Endothelial cell (in vitro differentiated cells): ENCODE measurements at regions not wholly inside any gene's neighbourhood (a gene's known extent, or its start where the extent isn't known, plus 50 kb on each side); places are given as distances from the start of the nearest gene placed in this dataset.

ENCODE experiments used
- DNase-seq: peaks from one replicate; pipeline ENCODE4 v3.0.0; 2021; ENCODE audit warnings: low spot score
- H3K27ac Mint-ChIP-seq: one replicate; pipeline ENCODE4 v1.8.0; 2021; ENCODE audit warnings: mixed read lengths, inconsistent platforms; ENCODE audit not compliant: unreplicated experiment
- H3K27me3 Mint-ChIP-seq: one replicate; pipeline ENCODE4 v1.8.0; 2021; ENCODE audit warnings: mild to moderate bottlenecking, moderate library complexity, mixed read lengths, inconsistent platforms; ENCODE audit not compliant: unreplicated experiment
- H3K36me3 Mint-ChIP-seq: one replicate; pipeline ENCODE4 v1.8.0; 2021; ENCODE audit warnings: mild to moderate bottlenecking, low read depth, mixed read lengths, inconsistent platforms; ENCODE audit not compliant: unreplicated experiment
- H3K4me1 Mint-ChIP-seq: one replicate; pipeline ENCODE4 v1.8.0; 2021; ENCODE audit warnings: mild to moderate bottlenecking, mixed read lengths, inconsistent platforms; ENCODE audit not compliant: unreplicated experiment
- H3K4me3 Mint-ChIP-seq: one replicate; pipeline ENCODE4 v1.8.0; 2021; ENCODE audit warnings: mild to moderate bottlenecking, mixed read lengths, inconsistent platforms; ENCODE audit not compliant: unreplicated experiment
- H3K9me3 Mint-ChIP-seq: one replicate; pipeline ENCODE4 v1.8.0; 2021; ENCODE audit warnings: mixed read lengths, inconsistent platforms; ENCODE audit not compliant: unreplicated experiment
- CTCF ChIP-seq: fragments of 200-600 bp; sonication (generic); IDR thresholded peaks from one replicate; pipeline ENCODE4 v1.5.0; 2021; ENCODE audit warnings: antibody characterized with exemption; ENCODE audit not compliant: unreplicated experiment

- no peak for TF ChIP-seq CTCF
- Mint-ChIP-seq H3K4me1 (no peaks in the 10 kb centered on the region), H3K9me3 (no peaks in the 10 kb centered on the region), H3K36me3 (no peaks in the 10 kb centered on the region), H3K4me3 (no peak overlapping the region), H3K27me3 (peaks cover 8% of the 10 kb centered on the region), H3K27ac (no peak overlapping the region)
- no peak for DNase-seq
Measured at GRCh38 chr22:49333206-49333605, 494.5 kb downstream of the BRD1 start.

- H3K9me3 Mint-ChIP-seq, result no peaks in the 10 kb centered on the region
- no peaks in the 10 kb centered on the region for H3K36me3 Mint-ChIP-seq
- H3K4me3 Mint-ChIP-seq, result no peak overlapping the region
- TF ChIP-seq CTCF, result no peak
- H3K4me1 Mint-ChIP-seq, result no peaks in the 10 kb centered on the region
- H3K27me3 Mint-ChIP-seq, result peaks cover 9% of the 10 kb centered on the region
- DNase-seq, result no peak
- no peak overlapping the region for H3K27ac Mint-ChIP-seq
Measured at GRCh38 chr22:49332691-49333090, 495.0 kb downstream of the BRD1 start.

- TF ChIP-seq CTCF, result no peak
- H3K9me3 Mint-ChIP-seq, result peaks cover 4% of the 10 kb centered on the region
- no peak overlapping the region for H3K4me3 Mint-ChIP-seq
- peaks cover 9% of the 10 kb centered on the region for H3K27me3 Mint-ChIP-seq
- no peak overlapping the region for H3K27ac Mint-ChIP-seq
- H3K4me1 Mint-ChIP-seq, result no peaks in the 10 kb centered on the region
- no peak for DNase-seq
- no peaks in the 10 kb centered on the region for H3K36me3 Mint-ChIP-seq
Measured at GRCh38 chr22:49331878-49332277, 495.8 kb downstream of the BRD1 start.

- DNase-seq, result no peak
- no peak overlapping the region for H3K4me3 Mint-ChIP-seq
Measured at GRCh38 chr22:49331223-49331815, 496.4 kb downstream of the BRD1 start.

More at GRCh38 chr22:49331223-49331815, 496.4 kb downstream of the BRD1 start:
- H3K36me3 Mint-ChIP-seq, result no peaks in the 10 kb centered on the region
- no peaks in the 10 kb centered on the region for H3K4me1 Mint-ChIP-seq
- H3K27me3 Mint-ChIP-seq, result peaks cover 9% of the 10 kb centered on the region
- peaks cover 6% of the 10 kb centered on the region for H3K9me3 Mint-ChIP-seq
- TF ChIP-seq CTCF, result no peak
- H3K27ac Mint-ChIP-seq, result no peak overlapping the region
